Right lobe of liver (tissue), 6 donors: ENCODE measurements at regions not wholly inside any gene's neighbourhood (a gene's known extent, or its start where the extent isn't known, plus 50 kb on each side); places are given as distances from the start of the nearest gene placed in this dataset.

ENCODE experiments used
- ATAC-seq, 4 donors: fragments of 200-7000 bp; cut with Tn5 transposase; one replicate each; pipeline ENCODE4 v1.9.1; 2020; ENCODE audit warnings: mild to moderate bottlenecking in 4 of 4, moderate library complexity in 4 of 4
- DNase-seq, 3 donors: peaks; one replicate each; pipeline ENCODE4 v3.0.0-alpha.2; 2020
- H3K27ac ChIP-seq, 3 donors: fragments of 200-600 bp; one replicate each; pipeline ENCODE4 v1.8.0; 2022
- H3K27me3 ChIP-seq, 2 donors: fragments of 200-600 bp; one replicate each; pipeline ENCODE4 v1.8.0; 2022
- H3K36me3 ChIP-seq, 4 donors: fragments of 200-600 bp; sonication (generic) in 1 of 4; one replicate each; pipeline versions ENCODE4 v1.5.1 to v1.8.0; 2017 to 2022; ENCODE audit warnings: control low read depth in 1 of 4
- H3K4me1 ChIP-seq, 4 donors: fragments of 200-600 bp; sonication (generic) in 1 of 4; one replicate each; pipeline versions ENCODE4 v1.5.1 to v1.8.0; 2017 to 2022; ENCODE audit warnings: control low read depth in 1 of 4
- H3K4me3 ChIP-seq, 3 donors: fragments of 200-600 bp; one replicate each; pipeline ENCODE4 v1.8.0; 2022
- H3K9me3 ChIP-seq, 4 donors: fragments of 200-600 bp; sonication (generic) in 1 of 4; one replicate each; pipeline versions ENCODE4 v1.5.1 to v1.8.0; 2017 to 2022; ENCODE audit warnings: control low read depth in 1 of 4
- CTCF ChIP-seq, 4 donors: fragments of 200-600 bp in 3 of 4; fragments of 450-650 bp in 1 of 4; IDR thresholded peaks; one replicate each; pipeline versions ENCODE4 v1.5.1 to v1.8.0; 2016 to 2022; ENCODE audit warnings: antibody characterized with exemption in 4 of 4, mild to moderate bottlenecking in 2 of 4
- POLR2A ChIP-seq: fragments of 450-650 bp; IDR thresholded peaks from one replicate; pipeline ENCODE4 v1.6.1; 2017; ENCODE audit warnings: antibody characterized with exemption, mild to moderate bottlenecking
- WGBS: methylation state at CpG from one replicate; pipeline ENCODE4 v1.1.6; 2018; ENCODE audit warnings: low coverage, low lambda C conversion rate; ENCODE audit not compliant: insufficient coverage; ENCODE audit errors: missing lambda C conversion rate; 5-methylcytosine and 5-hydroxymethylcytosine counted together
- intact Hi-C, 2 donors: fragments of 100-400 bp; cut with DNase I; formaldehyde crosslinking; loops; one replicate each; pipeline versions ENCODE4 v1.11.2 to v1.14.1; 2022
- donor health status: DM: no; HTN: yes; CAD: no.
- donor health status: DM: no; HTN: no; CAD: no.
- donor health status: DM: no; HTN: no; CAD: no.
- donor health status: DM: no; HTN: yes; CAD: no.
- donor health status: DM: no; HTN: yes; CAD: no.

- WGBS, result 16% methylated on average over 2 of the region's 5 CpGs
- ATAC-seq, result no peak
- H3K27ac ChIP-seq, result no peak overlapping the region
These were observed 83.7 kb upstream of the CTTNBP2NL start for GRCh38 chr1:112312315-112312714.

GRCh38 chr1:112312879-112313278, 83.1 kb upstream of the CTTNBP2NL start:
- H3K27me3 ChIP-seq, result no peaks in the 10 kb centered on the region
- TF ChIP-seq CTCF (IDR thresholded peaks at IDR 0.05), result no peak
- TF ChIP-seq POLR2A, result no peak
- ATAC-seq (no peak), DNase-seq (no peak)
- no peak overlapping the region for H3K4me3 ChIP-seq
- H3K4me1 ChIP-seq, result no peaks in the 10 kb centered on the region
- H3K9me3 ChIP-seq, result no peaks in the 10 kb centered on the region
- intact Hi-C loops, result no loop called here
- WGBS, result 28% methylated on average over 5 of the region's 5 CpGs
- H3K36me3 ChIP-seq, result no peaks in the 10 kb centered on the region
- no peak overlapping the region for H3K27ac ChIP-seq

More at GRCh38 chr1:112312315-112312714, 83.7 kb upstream of the CTTNBP2NL start:
- no peak overlapping the region for H3K4me3 ChIP-seq
- intact Hi-C loops, result no loop called here
- H3K9me3 ChIP-seq, result no peaks in the 10 kb centered on the region
- H3K27me3 ChIP-seq, result no peaks in the 10 kb centered on the region
- H3K36me3 ChIP-seq, result no peaks in the 10 kb centered on the region
- no peak for DNase-seq
- TF ChIP-seq CTCF (IDR thresholded peaks at IDR 0.05) (no peak), POLR2A (no peak)
- H3K4me1 ChIP-seq, result no peaks in the 10 kb centered on the region

GRCh38 chr1:112316254-112316913, 79.6 kb upstream of the CTTNBP2NL start:
- 27% methylated on average over 6 of the region's 8 CpGs for WGBS
- DNase-seq (no peak), ATAC-seq (no peak)
- intact Hi-C loops, result no loop called here
- Histone ChIP-seq H3K27ac (no peak overlapping the region), H3K9me3 (no peaks in the 10 kb centered on the region), H3K4me1 (no peaks in the 10 kb centered on the region), H3K36me3 (no peaks in the 10 kb centered on the region), H3K27me3 (no peaks in the 10 kb centered on the region), H3K4me3 (no peak overlapping the region)
- no peak for TF ChIP-seq POLR2A
- no peak for TF ChIP-seq CTCF (IDR thresholded peaks at IDR 0.05)

- Histone ChIP-seq H3K27ac (no peak overlapping the region), H3K27me3 (no peaks in the 10 kb centered on the region), H3K4me3 (no peak overlapping the region), H3K36me3 (no peaks in the 10 kb centered on the region), H3K4me1 (no peaks in the 10 kb centered on the region), H3K9me3 (no peaks in the 10 kb centered on the region)
- intact Hi-C loops, result no loop called here
- TF ChIP-seq POLR2A, result no peak
- no peak for TF ChIP-seq CTCF (IDR thresholded peaks at IDR 0.05)
- ATAC-seq (no peak), DNase-seq (no peak)
- 23% methylated on average over 2 of the region's 2 CpGs for WGBS
These were observed 78.9 kb upstream of the CTTNBP2NL start for GRCh38 chr1:112317140-112317539.
